ENCODE measurements at regions not wholly inside any gene's neighbourhood (a gene's known extent, or its start where the extent isn't known, plus 50 kb on each side); places are given as distances from the start of the nearest gene placed in this dataset.

DNA sequence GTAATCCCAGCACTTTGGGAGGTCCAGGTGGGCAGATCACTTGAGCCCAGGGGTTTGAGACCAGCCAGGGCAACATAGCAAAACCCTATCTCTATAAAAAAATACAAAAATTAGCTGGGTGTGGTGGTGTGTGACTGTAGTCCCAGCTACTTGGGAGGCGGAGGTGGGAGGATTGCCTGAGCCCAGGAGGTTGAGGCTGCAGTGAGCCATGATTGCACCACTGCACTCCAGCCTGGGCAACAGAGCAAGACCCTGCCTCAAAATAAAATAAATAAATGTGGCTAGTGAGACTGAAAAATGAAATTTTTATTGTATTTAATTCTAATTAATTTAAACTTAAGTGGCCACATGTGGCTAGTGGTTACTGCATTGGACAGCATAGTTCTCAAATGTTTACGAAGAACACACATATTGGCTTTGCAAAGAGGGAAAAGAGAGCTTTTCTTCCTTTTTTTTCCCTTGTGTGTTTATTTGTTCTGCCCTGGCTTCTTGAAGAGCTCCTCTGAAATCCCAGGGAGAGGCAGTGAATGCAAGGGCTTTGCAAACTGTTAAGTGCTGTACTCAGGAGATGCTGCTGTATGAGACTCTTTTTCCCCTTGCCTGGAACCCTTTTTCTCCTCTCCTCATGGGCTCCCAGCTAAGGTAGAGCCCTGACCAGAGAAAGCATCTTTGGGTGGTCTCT is 59.0 kb upstream of the RPL11 start:
- TF ChIP-seq, protein P1, sequence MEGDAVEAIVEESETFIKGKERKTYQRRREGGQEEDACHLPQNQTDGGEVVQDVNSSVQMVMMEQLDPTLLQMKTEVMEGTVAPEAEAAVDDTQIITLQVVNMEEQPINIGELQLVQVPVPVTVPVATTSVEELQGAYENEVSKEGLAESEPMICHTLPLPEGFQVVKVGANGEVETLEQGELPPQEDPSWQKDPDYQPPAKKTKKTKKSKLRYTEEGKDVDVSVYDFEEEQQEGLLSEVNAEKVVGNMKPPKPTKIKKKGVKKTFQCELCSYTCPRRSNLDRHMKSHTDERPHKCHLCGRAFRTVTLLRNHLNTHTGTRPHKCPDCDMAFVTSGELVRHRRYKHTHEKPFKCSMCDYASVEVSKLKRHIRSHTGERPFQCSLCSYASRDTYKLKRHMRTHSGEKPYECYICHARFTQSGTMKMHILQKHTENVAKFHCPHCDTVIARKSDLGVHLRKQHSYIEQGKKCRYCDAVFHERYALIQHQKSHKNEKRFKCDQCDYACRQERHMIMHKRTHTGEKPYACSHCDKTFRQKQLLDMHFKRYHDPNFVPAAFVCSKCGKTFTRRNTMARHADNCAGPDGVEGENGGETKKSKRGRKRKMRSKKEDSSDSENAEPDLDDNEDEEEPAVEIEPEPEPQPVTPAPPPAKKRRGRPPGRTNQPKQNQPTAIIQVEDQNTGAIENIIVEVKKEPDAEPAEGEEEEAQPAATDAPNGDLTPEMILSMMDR (conservative IDR thresholded peaks at IDR 0.05; ENCODE audit: low read depth), result no peak
- CTCF ChIA-PET, result no interaction called here

DNA sequence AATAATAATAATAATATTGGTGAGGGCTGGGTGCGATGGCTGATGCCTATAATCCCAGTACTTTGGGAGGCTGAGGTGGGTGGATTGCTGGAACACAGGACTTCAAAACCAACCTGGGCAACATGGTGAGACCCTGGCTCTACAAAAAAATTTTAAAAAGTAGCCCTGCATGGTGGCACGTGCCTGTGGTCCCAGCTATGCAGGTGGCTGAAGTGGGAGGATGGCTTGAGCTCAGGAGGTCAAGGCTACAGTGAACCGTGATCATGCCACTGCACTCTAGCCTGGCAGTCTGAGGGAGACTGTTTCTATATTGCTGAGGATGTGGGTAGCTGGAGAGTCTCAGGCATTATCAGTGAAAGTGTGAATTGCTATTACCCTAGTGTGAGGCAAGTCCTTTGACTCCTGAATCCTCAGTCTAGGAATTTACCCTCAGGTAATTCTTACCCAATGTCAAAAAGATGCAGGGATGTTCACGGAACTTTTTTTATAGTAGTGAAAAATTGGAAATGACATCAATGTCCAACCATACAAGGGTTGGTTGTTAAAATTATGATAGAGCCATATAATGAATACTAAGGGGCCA is 61.8 kb upstream of the RPL11 start:
- DNase-seq (ENCODE audit: low spot score), result no peak
- CTCF ChIA-PET, result no interaction called here
- POLR2A ChIA-PET (ENCODE audit: low non-redundant PET), result no interaction called here
- no peak overlapping the region for H3K27ac ChIP-seq
- TF ChIP-seq, protein P1 (conservative IDR thresholded peaks at IDR 0.05; ENCODE audit: low read depth), result no peak

More for the DNA sequence above, 59.0 kb upstream of the RPL11 start:
- POLR2A ChIA-PET (ENCODE audit: low non-redundant PET), result interaction anchor here (1.2 kb wide), 1 partner anchor 59 kb away, joined by 4 read pairs; the partner anchor contains the start of gene RPL11
- no peak for DNase-seq (ENCODE audit: low spot score)
- H3K27ac ChIP-seq, result no peak overlapping the region

DNA sequence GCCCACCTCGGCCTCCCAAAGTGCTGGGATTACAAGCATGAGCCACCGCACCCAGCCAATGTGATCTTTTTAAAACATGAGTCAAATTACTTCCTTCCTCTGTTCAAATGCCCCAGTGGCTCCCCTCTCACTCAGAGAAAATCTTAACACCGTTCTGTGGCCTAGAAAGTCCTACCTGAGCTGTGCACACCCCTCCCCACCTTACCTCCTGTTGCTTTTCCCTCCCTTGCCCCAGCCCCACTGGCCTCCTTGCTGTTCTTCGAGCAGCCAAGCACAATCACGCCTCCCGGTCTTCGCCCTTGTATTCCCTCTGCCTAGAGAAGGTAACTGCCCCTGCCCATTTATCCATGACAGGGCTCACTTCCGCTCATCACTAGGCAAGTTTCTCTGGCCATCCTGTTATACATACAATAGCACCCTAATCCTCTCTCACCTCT is 62.6 kb upstream of the RPL11 start:
- ChIA-PET POLR2A (ENCODE audit: low non-redundant PET) (no interaction called here), CTCF (interaction anchor here (0.5 kb wide), 1 partner anchor 84 kb away, joined by 3 read pairs; no protein-coding TSS in a partner anchor)
- no peak overlapping the region for H3K27ac ChIP-seq
- TF ChIP-seq, protein P1 (conservative IDR thresholded peaks at IDR 0.05; ENCODE audit: low read depth), result no peak
- no peak for DNase-seq (ENCODE audit: low spot score)

DNA sequence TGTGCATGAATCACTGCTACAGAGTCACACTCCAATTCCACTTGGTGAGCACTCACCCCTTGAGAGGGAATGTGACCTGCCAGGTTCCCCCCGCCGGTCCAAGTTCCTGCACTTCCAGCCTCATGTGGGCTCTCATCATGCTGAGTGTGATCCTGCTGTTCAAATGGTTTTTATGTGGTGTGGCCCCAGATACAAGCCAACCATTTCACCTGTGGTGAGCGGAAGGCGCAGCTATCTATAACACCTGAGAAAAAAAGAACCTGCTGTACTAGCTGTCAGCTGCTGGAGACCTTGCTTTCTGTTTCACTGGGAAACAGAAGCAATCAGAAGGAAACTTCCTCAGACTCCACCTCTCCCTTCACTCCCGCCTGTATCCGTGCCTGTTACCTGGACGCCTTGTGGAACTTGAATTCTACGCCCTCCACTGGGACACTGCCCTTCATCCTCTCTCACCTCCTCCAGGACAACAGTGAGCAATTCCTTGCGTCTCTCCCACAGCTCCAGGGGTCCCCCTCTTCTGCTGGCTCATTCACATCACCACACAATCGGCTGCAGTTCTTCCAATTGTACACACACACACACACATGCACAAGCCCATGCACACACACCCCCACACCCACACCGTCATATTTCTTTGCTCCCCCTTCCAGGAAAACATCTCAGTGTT is 64.4 kb upstream of the RPL11 start:
- POLR2A ChIA-PET (ENCODE audit: low non-redundant PET), result no interaction called here
- CTCF ChIA-PET, result interaction anchor here (1.0 kb wide), 1 partner anchor 31 kb away, joined by 4 read pairs; no protein-coding TSS in a partner anchor
- TF ChIP-seq, protein P1 (conservative IDR thresholded peaks at IDR 0.05; ENCODE audit: low read depth), result no peak
- DNase-seq (ENCODE audit: low spot score), result no peak
- H3K27ac ChIP-seq, result no peak overlapping the region

DNA sequence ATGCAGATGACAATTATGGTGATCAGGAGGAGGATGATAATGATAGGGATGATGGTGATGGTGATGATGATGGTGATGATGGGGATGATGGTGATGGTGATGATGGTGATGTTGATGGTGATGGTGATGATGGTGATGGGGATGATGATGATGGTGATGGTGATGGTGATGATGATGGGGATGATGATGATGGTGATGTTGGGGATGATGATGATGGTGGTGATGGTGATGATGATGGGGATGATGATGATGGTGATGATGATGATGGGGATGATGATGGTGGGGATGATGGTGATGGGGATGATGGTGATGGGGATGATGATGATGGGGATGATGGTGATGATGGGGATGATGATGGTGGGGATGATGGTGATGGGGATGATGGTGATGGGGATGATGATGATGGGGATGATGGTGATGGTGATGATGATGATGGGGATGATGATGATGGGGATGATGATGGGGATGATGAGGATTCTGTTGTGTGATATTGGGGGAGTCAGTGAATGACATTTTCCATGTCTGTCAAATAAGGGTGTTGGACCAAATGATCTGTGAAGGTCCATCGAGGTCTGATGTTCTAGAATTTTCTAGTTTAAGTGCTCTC is 65.6 kb upstream of the RPL11 start:
- ChIA-PET POLR2A (ENCODE audit: low non-redundant PET) (no interaction called here), CTCF (no interaction called here)
- TF ChIP-seq, protein P1 (conservative IDR thresholded peaks at IDR 0.05; ENCODE audit: low read depth), result no peak
- DNase-seq (ENCODE audit: low spot score), result no peak
- no peak overlapping the region for H3K27ac ChIP-seq

DNA sequence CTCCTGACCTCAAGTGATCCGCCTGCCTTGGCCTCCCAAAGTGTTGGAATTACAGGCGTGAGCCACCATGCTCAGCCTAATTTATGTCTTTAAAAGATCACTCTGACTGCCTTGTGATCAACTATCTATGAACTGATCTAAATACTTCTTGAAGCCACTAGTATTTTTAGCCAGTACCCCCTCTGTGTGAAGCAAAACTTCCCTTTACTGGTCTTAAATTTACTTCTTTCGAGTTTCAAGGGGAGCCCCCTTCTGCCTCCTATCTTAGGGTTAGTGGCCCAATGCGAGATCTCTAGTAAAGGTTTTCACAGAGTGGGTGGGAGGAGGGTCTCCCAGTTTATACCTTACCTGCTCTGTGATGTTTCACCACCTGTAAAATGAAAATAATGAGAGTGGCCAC is 66.1 kb upstream of the RPL11 start:
- ChIA-PET POLR2A (ENCODE audit: low non-redundant PET) (no interaction called here), CTCF (no interaction called here)
- no peak overlapping the region for H3K27ac ChIP-seq
- DNase-seq (ENCODE audit: low spot score), result no peak
- TF ChIP-seq, protein P1 (conservative IDR thresholded peaks at IDR 0.05; ENCODE audit: low read depth), result no peak

All from RWPE1 (cell line).